Bone marrow (tissue), 2 donors: ENCODE measurements at regions not wholly inside any gene's neighbourhood (a gene's known extent, or its start where the extent isn't known, plus 50 kb on each side); places are given as distances from the start of the nearest gene placed in this dataset.
"Not testable (repeated sequence)": the region's sequence is repeated elsewhere in the genome, so short reads cannot be mapped to it uniquely, and the experiment has no call there.

Experiments used
- DNase-seq, 2 donors: peaks; one replicate each; lab custom pipeline; 2025; lab: John Stamatoyannopoulos, UW

DNA sequence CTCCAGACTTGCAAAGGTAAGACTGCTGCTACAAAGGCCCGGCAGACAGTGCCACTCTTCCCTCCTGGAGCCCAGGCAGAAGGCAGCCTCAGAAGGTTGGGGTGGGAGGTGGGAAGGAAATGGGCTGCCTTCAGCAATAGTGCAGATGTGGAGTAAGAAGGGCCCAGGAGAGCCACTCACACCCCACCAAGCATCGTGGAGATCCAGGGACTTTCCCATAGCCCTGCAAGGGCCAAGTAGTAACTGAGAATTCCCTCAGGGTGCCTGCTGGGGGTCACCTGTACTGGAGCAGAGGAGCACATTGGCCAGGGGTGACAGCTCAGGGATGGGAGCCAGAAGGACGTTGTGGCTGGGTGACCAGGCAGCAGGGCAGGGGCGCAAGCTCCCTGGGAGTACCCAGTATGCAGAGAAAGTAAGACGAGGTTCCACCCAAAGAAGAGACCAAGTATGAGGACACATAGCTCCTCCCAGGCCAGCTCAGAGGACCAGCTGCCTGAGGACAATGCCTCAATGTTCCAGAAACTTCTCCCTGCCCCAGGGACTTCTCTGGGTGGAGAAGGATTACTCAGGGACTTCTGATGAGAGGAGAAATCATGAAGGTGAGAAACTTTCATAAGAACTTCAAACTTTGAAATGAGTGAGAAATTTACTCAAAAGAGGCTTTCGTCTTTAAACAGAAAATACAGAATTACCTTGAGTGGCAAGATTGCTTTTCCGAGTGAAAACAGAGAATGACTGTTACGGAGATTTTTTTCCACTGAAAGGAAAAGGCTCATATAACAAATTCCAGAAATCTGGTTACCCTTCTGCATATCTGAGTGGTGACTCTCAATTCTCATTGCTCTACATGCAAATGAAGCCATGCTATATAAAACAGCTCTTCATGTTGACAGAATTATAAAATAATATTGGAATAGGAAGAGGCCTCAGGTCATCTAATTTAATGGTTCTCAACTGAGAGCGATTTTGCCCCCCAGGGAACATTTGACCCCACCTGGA, 87.9 kb upstream of the TRIO start:
- no peak for DNase-seq

DNA sequence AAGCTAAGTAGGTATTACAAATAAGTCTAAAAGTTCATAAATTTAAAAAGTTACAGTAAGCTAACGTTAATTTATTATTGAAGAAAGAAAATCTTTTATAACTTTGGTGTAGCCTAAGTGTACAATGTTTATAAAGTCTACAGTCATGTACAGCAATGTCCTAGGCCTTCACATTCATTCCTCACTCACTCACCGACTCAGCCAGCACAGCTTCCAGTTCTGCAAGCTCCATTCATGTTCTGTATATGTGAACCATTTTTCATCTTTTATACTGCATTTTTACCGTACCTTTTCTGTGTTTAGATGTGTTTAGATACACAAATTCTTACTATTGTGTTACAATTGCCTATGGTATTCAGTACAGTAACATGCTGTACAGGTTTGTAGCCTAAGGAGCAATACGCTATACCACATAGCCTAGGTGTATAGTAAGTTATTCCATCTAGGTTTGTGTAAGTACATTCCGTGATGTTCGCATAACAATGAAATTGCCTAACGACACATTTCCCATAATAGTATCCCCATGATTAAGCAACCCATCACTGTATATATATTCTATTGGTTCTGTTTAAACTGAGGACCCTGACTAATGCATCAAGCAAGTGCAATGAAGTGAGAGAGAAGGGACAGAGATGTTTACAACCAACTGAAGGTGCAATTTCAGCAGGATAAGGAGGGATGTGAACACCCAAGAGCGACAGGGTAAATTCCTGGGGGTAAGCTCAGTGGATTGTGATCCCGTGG, 88.9 kb upstream of the TRIO start:
- DNase-seq = no peak

DNA sequence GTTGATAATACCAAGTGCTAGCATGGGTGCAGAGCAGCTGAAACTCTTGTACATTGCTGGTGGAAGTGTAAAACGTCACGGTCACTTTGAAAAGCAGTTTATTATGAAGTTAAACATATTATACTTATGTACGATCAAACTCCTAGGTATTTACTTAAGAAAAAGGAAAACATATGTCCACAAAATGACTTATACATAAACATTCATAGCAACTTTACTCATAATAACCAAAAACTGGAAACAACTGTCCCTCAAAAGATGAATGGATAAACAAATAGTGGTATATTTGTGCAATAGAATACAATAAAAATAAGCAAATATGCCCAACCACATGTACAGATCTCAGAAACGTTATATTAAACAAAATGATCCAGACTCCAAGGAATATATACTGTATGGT, 92.3 kb upstream of the TRIO start:
- no peak for DNase-seq

GRCh38 chr5:14048434-14048833, 94.7 kb upstream of the TRIO start:
- DNase-seq = no peak

DNA sequence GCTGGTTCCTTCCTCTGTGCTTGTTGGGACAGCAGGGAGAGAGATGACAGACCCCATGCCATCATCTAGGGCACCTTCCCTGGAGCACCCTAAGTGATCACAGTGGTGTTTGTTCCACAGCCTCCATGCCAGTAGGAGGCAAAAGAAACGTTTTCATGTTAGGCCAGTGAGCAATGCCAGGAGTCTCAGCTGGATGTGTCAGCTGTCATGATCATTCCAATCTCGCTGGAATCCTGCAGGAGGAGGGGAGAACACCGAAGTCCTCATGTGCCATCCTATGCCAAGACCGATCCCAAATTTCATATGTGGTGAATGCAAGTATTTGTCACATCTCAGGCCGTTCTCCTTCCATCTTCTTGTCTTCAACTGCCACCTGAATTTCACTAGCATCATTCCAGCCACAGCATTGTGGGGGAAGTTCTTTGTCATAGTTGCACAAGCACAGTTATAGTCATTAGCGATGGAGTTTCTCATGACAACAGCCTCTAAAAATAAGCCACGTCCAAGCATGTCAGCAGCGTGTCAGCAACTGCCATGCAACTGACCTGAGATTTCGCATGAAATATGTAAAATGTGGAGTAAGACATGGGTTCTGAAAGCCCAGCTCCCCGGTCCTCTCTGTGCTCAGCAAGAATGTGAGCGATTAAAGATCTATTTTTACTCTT, 97.2 kb upstream of the DNAH5 start:
- no peak for DNase-seq

DNA sequence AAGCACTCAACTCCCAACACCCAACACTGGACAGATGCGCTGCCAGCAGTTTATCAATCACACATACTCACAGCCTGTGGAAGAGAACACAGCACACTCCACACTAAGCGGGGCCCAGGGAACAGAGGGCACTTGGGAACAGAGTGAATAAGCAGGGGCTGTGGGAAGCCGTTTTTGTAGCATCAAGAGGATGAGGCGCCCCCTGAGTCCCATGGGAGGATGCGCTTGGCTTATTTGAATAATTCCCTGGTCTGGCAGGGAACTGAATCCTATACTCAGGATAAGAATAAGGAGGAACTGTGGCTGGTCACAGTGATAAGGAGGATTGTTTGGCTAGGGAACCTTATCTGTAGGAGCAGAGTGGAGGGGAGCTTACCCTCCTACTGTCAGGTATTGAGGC, 96.1 kb upstream of the DNAH5 start:
- DNase-seq = no peak

DNA sequence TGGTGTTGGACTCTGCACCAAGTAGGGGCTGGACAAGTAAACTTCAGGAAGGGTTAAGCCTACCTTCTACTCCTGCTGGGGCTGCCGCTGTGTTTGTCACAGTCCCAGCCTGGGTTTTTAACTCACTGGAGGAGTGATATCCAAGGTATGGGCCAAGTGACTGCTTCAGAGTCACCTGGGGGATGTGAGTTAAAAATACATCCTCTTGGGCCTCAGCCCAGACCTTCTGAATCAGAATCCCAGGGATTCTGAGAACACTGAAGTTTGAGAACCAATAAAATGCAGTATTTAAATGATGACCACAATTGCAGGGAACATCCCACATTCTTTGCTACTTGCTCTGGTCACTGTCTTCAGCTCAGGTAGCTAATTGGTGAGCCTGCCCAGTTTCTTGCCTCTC, 95.1 kb upstream of the DNAH5 start:
- no peak for DNase-seq

DNA sequence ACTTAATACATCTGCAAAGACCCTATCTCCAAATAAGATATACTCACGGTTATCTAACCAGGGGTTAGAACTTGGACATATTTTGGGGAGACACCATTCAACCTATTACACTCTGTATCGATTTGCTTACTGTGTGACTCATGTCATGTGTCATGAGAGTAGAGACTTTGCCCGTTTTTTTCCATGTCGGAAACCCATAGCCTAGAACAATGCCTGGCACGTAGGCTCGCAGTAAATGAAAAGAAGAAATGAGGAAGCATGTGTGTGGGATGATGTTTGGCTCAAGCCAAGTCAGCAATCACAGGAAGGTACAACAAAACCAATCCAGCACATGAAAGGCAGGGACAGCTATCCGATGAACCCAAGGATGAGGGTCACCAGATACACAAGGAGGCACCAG, 94.6 kb upstream of the DNAH5 start:
- DNase-seq = no peak

- DNase-seq = no peak
Observed at GRCh38 chr5:14038341-14038959, 94.0 kb upstream of the DNAH5 start.

- DNase-seq = no peak
Observed at GRCh38 chr5:14036947-14037346, 92.5 kb upstream of the DNAH5 start.

- no peak for DNase-seq
Observed at GRCh38 chr5:14036514-14036913, 92.0 kb upstream of the DNAH5 start.

DNA sequence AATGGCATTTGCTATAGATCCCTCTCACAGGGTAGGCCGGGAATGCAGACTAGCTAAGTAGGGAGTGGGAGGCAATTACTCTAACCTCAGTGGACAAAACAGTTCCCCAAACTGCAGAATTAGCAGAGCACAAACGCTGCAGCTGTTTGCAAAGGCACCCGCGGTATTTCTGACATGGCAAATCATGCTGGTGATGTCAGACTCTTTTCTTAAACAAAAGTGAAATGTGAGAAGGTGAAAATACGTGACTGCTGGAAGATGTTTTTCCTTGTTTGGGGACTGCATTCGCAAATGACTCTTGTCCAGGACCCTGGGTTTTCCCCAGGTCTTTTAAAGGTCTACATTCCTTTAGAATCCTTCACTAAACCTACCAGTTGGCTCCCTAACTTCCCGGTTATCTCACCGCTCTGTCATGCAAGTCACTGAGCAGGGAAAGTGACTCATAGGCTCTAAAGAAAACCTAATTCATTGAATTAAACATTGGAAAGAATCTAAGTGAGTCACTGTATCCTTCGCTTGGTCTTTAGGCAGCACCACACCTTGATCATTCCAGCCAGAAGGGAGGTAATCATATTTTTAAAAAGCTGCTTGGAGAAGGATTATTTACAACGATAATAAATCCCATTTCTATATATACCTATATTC, 91.5 kb upstream of the DNAH5 start:
- peak in 1 of 2 donors; percentile 74 for DNase-seq

- DNase-seq = no peak
Observed at GRCh38 chr5:14034963-14035362, 90.5 kb upstream of the DNAH5 start.

DNA sequence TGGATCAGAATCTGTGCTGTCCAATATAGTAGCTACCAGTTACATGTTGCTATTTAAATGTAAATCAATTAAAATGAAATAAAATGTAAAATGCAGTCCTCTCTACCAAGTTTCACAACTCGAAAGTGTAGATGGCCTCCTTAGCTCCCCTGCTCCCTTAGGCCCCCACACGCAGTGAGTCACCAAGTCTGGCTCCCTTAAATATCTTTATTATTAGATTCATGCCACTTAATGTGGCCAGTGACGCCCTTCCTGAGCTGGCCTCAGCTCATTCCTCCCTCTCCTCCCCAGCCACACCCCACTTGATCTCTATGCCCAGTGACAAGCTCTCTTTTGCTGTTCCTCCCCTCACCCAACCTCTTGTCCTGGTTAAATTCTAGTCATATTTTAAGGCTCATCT, 88.4 kb upstream of the DNAH5 start:
- DNase-seq = no peak

GRCh38 chr5:14028938-14029584, 84.6 kb upstream of the DNAH5 start:
- DNase-seq = no peak

DNA sequence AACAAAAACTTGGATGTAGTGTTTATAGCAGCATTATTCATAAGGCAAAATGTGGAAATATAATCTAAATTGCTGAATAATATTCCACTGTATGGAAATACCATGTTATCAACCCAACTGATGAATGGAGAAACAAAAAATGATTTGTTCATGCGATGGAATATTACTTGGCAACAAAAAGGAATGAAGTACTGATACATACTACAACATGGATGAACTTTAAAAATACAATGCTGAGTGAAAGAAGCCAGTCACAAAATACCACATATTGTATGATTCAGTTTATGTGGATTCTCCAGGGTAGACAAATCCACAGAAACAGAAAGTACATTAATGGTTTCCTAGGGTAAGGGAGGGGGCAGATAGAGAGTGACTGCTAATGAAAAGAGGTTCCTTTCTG, 83.7 kb upstream of the DNAH5 start:
- no peak for DNase-seq

DNA sequence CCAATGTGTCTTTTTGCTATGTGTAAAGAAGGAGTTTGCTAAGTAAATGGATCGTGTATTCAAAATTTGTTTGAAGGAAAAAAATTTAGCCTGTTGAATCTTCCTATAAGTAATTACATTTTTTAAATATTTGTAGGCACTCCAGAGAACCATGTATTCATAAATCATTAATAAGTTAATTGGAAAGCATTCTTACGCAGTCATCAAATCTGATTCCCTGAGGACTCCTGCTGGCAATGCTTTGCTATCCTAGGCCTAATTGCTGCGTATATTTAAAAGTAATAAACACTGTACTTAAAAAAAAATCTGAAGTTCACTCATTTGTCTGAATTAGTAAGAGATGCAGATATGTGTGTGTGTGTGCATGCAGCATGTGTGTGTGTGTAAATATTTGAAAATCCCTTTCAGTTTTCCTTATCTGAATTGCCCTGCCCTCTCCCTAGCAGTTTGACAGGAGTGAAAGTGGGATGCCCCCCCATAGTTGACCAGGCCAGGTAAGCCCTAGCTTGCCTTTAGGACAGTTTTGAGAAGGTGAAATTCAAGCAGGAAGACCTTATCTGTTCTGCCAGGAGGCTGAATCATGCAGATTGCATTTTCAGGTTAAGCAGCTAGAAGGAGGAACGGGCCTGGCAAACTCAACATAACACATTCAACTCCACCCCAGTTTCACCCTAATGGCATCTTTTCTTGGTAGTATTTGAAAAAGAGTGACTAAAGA, 81.2 kb upstream of the DNAH5 start:
- no peak for DNase-seq

GRCh38 chr5:14022971-14023370, 78.5 kb upstream of the DNAH5 start:
- no peak for DNase-seq

- not testable (repeated sequence) for DNase-seq
Observed at GRCh38 chr5:14020944-14021343, 76.5 kb upstream of the DNAH5 start.

- no peak for DNase-seq
Observed at GRCh38 chr5:14019768-14020290, 75.3 kb upstream of the DNAH5 start.
